ENCODE measurements at regions not wholly inside any gene's neighbourhood (a gene's known extent, or its start where the extent isn't known, plus 50 kb on each side); places are given as distances from the start of the nearest gene placed in this dataset.

DNA sequence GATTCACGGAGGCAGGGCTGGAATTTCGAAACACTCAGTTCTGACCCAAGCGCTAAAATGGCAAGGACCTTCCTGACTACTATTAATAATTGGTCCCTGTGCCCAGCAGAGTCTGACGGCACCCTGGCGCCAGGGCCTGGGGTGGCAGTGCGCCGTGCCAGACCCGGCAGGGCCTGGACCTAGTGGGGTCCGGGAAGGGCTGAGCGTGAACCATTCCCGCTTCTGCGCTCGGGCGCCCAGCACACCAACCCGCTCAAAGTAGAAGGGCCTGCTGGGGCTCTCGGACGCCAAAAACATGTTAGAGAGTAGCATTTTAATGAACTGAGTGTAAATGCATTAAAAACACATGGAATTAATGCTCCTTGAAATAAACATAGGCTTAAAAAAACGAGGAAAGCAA is 346.7 kb upstream of the SFRP2 start:
- no peaks in the 10 kb centered on the region for H3K4me1 ChIP-seq (ENCODE audit: control insufficient read depth in 1 of 2, insufficient read depth in 2 of 2, low read length in 2 of 2)
- 98% methylated on average over 17 of the region's 18 CpGs for WGBS (ENCODE audit: insufficient coverage)
- H3K4me1 Mint-ChIP-seq, result no peaks in the 10 kb centered on the region
- no peaks in the 10 kb centered on the region for H4K20me1 ChIP-seq (ENCODE audit: insufficient read depth, low read length)
- H3K4me3 Mint-ChIP-seq, result no peak overlapping the region
- TF ChIP-seq, protein P1, sequence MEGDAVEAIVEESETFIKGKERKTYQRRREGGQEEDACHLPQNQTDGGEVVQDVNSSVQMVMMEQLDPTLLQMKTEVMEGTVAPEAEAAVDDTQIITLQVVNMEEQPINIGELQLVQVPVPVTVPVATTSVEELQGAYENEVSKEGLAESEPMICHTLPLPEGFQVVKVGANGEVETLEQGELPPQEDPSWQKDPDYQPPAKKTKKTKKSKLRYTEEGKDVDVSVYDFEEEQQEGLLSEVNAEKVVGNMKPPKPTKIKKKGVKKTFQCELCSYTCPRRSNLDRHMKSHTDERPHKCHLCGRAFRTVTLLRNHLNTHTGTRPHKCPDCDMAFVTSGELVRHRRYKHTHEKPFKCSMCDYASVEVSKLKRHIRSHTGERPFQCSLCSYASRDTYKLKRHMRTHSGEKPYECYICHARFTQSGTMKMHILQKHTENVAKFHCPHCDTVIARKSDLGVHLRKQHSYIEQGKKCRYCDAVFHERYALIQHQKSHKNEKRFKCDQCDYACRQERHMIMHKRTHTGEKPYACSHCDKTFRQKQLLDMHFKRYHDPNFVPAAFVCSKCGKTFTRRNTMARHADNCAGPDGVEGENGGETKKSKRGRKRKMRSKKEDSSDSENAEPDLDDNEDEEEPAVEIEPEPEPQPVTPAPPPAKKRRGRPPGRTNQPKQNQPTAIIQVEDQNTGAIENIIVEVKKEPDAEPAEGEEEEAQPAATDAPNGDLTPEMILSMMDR (IDR thresholded peaks at IDR 0.05), result no peak
- no peak overlapping the region for H3K27ac ChIP-seq (ENCODE audit: low read depth in 1 of 2, low read length in 2 of 2)
- H3K27me3 Mint-ChIP-seq (ENCODE audit: low read depth in 3 of 3), result peaks cover 0 to 4% (median 0%) of the 10 kb centered on the region in 3 donors
- H3K4me3 ChIP-seq (replicated peaks in 1 of 3; ENCODE audit: low read depth in 2 of 3, low read length in 3 of 3), result no peak overlapping the region
- no peaks in the 10 kb centered on the region for H3K27me3 ChIP-seq (ENCODE audit: control insufficient read depth in 2 of 2, insufficient read depth in 2 of 2, low read length in 2 of 2)
- intact Hi-C loops (cut with micrococcal nuclease), result no loop called here
- no peak overlapping the region for H3K27ac Mint-ChIP-seq
- H2AFZ ChIP-seq (ENCODE audit: insufficient read depth, low read depth, low read length, poor library complexity, severe bottlenecking), result no peak overlapping the region
- no peaks in the 10 kb centered on the region for H3K9me3 ChIP-seq (replicated peaks in 1 of 2; ENCODE audit: control insufficient read depth in 1 of 2, insufficient read depth in 1 of 2, low read length in 2 of 2)
- peaks cover 0 to 5% (median 0%) of the 10 kb centered on the region in 7 donors for H3K9me3 Mint-ChIP-seq
- no peaks in the 10 kb centered on the region for H3K36me3 Mint-ChIP-seq
- no peaks in the 10 kb centered on the region for H3K36me3 ChIP-seq (replicated peaks in 1 of 2; ENCODE audit: control insufficient read depth in 1 of 2, insufficient read depth in 2 of 2, low read length in 2 of 2)
- no peak for DNase-seq
- no peak overlapping the region for H3K9ac ChIP-seq (ENCODE audit: insufficient read depth, low read length, poor library complexity, severe bottlenecking)
- no peaks in the 10 kb centered on the region for H3K79me2 ChIP-seq (ENCODE audit: insufficient read depth, low read length)
- no peak overlapping the region for H3K4me2 ChIP-seq (replicated peaks; ENCODE audit: extremely low read depth, low read length, poor library complexity, severe bottlenecking)

DNA sequence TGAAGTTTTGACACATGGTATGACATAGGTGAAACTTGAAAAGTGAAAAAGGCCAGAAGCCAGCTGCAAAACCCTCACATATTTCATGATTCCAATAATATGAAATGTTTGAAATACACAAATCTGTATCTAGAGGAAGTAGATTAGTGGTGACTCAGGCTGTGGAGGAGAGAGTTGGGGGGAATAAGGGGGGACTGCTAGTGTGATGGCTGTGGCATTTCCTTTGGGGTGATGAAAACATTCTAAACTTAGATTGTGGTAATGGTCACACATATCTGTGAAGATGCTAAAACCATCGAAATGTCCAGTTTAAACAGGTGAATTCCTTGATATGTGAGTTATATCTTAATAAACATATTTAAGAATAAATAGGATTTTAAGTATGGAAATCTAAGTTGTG is 343.5 kb upstream of the SFRP2 start:
- no peaks in the 10 kb centered on the region for H3K36me3 Mint-ChIP-seq
- Histone ChIP-seq H3K4me1 (ENCODE audit: control insufficient read depth in 1 of 2, insufficient read depth in 2 of 2, low read length in 2 of 2) (no peaks in the 10 kb centered on the region), H3K9ac (ENCODE audit: insufficient read depth, low read length, poor library complexity, severe bottlenecking) (no peak overlapping the region), H3K27me3 (ENCODE audit: control insufficient read depth in 2 of 2, insufficient read depth in 2 of 2, low read length in 2 of 2) (no peaks in the 10 kb centered on the region), H3K79me2 (ENCODE audit: insufficient read depth, low read length) (no peaks in the 10 kb centered on the region), H4K20me1 (ENCODE audit: insufficient read depth, low read length) (no peaks in the 10 kb centered on the region), H3K4me3 (replicated peaks in 1 of 3; ENCODE audit: low read depth in 2 of 3, low read length in 3 of 3) (no peak overlapping the region), H3K4me2 (replicated peaks; ENCODE audit: extremely low read depth, low read length, poor library complexity, severe bottlenecking) (no peak overlapping the region), H3K36me3 (replicated peaks in 1 of 2; ENCODE audit: control insufficient read depth in 1 of 2, insufficient read depth in 2 of 2, low read length in 2 of 2) (no peaks in the 10 kb centered on the region), H3K27ac (ENCODE audit: low read depth in 1 of 2, low read length in 2 of 2) (no peak overlapping the region), H3K9me3 (replicated peaks in 1 of 2; ENCODE audit: control insufficient read depth in 1 of 2, insufficient read depth in 1 of 2, low read length in 2 of 2) (no peaks in the 10 kb centered on the region), H2AFZ (ENCODE audit: insufficient read depth, low read depth, low read length, poor library complexity, severe bottlenecking) (no peak overlapping the region)
- DNase-seq, result no peak
- peaks cover 0 to 4% (median 0%) of the 10 kb centered on the region in 3 donors for H3K27me3 Mint-ChIP-seq (ENCODE audit: low read depth in 3 of 3)
- TF ChIP-seq, protein P1 (IDR thresholded peaks at IDR 0.05), result no peak
- H3K4me3 Mint-ChIP-seq, result no peak overlapping the region
- no peaks in the 10 kb centered on the region for H3K4me1 Mint-ChIP-seq
- no peak overlapping the region for H3K27ac Mint-ChIP-seq
- WGBS (ENCODE audit: insufficient coverage), result no CpG with 5 or more reads among the region's 1 CpG
- intact Hi-C loops (cut with micrococcal nuclease), result no loop called here
- peaks cover 0 to 5% (median 4%) of the 10 kb centered on the region in 7 donors for H3K9me3 Mint-ChIP-seq
